HG03097 (cell line): ENCODE measurements at regions not wholly inside any gene's neighbourhood (a gene's known extent, or its start where the extent isn't known, plus 50 kb on each side); places are given as distances from the start of the nearest gene placed in this dataset.

Experiments
- ATAC-seq: cut with Tn5 transposase; IDR thresholded peaks from one replicate; pipeline ENCODE4 v1.9.1; 2021; ENCODE audit not compliant: unreplicated experiment, low FRiP score

DNA sequence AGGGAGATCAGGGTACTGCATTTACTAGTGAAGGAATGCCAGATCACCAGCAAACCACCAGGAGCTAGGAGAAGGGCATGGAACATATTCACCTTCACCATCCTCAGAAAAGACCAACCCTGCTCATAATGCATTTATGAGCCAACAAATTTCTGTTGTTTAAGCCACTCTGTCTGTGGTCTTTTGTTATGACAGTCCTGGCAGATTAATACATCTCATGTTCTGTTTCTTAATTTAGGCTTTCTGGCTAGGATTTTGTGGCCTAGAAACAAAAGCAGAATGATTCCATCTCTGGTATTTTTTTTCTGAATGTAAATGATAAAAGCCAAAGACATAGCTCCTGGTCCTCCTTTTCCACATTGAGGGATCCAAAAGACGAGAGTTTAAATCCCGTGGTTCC lies 797.9 kb downstream of the TYW1 start:
- ATAC-seq = no peak

DNA sequence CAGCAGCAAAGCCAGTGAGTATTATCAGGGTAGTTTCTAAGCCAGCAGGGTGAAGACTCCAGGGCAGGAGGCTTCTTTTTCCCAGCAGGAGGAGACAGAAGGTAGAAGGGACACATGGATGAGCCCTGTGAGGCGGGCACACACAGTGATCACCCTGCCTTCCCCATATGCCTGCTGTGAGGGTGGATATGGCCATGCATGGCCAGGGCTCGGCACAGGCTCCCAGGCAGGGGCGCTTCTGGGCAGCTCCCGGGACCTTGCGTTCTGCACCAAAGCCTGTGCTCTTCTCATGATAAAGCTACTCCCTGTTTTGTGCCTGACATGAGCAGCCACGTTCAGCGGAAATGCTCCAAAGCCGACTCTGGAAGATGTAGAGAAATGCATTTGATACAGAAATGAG lies 807.2 kb downstream of the TYW1 start:
- ATAC-seq = no peak

DNA sequence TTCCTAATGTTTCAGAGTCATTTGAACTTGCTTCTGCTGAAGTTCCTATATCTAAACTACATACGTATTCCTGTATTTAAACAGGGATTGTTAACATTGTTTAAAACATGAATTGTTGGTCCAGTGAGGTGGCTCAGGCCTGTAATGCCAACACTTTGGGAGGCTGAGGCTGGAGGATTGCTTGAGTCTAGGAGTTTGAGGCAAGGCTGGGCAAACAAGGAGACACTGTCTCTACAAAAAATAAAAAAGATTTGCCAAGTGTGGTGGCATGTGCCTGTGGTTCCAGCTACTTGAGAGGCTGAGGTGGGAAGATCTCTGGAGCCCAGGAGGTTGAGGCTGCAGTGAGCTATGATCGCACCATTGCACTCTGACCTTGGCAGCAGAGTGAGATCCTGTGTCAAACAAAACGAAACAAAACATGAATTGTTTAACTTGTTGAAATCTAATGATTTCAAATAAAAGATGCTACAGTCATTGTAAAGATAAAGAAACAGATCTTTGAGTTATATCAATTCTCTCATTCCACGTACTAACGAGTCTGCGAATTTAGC lies 809.4 kb downstream of the TYW1 start:
- no peak for ATAC-seq

DNA sequence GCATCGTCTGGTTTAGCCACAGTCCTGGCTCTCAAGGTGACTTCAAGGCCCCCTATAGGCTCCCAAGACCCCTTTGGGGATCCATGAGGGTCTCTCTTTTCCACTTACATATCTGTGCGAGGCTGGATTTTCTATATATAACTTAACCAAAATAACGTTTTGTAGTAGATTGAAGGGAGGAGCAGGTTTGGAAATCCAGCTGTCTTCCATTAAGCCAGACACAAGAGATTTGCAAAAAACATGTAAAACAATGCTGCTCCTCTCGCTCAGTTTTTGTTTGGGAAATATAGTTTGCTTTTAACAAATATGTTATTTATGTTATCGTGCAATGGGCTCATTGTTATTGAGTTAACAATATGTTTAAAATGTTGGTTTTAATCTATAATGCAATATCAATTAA lies 811.2 kb downstream of the TYW1 start:
- no peak for ATAC-seq

DNA sequence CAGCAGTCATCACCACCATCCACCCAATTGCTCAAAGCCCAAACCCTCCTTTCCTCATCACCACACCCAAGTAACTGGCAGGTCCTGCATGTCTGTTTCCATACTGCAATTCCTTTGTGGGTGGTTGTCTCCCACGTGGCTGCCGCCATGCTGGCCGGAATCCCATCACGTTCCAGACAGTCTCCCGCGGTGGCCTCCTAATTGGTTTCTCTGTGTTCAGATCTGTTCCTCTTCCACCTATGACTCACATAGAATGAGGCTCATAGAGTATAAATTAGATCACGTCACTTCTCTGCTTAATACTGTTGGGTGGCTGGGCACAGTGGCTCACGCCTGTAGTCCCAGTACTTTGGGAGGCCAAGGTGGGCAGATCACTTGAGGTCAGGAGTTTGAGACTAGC lies 813.0 kb downstream of the TYW1 start:
- ATAC-seq = no peak

DNA sequence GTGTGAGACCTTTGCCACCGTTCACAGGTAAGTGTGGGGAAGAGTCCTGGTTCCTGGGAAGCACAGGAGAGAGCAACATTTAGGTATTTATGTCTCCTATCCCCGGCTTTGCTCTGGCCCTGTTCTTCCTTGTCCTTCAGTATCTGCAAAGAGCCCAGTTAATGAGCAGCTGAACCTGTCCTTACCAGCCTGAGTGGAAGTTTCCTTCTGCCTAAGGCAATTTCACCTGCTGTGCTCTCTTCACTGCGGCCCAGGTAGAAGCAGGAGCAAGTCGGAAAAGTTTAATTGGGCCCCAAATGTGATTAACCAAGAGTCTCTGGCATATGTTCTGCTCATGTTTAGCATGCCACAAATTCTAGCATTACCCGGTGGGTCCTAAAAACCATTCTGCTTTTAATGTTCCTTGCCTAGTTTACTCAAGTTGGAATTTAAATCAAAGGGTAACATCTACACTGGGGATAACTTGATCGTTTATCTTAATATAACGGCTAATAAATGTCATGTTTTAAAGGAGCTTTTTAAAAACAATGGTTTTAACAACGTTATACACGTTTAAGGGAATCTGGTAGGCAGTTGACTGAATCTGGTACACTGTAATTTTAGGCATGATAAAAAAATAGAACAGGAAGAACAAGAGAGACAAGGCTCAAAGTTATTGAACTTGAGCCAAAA lies 817.1 kb downstream of the TYW1 start:
- ATAC-seq = no peak

DNA sequence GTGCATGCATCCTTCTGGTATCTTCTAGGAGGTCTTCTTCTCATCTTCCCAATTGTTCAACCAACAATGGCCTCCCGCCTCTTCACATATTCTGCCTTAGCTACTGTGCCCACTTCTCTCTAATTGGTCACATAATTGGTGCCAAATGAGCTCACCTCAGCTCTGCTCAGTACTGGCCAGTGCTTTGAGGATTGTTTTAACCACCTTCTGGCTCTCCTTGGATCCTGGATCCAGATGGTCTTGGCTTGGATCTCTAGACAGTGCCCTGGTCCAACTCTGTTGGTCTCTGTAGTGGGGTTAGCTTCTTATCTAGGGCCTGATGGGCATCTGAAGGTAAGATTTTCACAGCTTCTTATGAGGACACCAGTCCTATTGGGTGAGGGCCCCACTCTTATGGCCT lies 820.8 kb downstream of the TYW1 start:
- ATAC-seq = no peak

DNA sequence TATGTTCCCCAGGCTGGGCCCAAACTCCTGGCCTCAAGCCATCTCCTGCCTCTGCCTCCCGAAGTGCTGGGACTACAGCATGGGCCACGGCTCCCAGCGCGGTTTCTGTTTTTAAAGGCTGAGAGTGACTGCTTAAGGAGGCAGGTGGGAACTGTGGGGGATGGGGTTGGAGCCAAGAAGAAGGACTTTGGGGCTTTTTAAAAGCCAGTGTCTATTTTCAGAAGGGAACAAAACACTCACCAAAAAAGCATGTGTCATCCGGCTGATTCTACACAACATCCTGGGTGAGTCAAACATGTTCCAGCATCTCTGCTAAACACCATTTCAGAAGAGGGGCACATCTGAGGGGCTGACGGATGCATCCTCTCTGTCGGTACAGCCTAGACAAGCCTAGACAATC lies 824.5 kb downstream of the TYW1 start:
- ATAC-seq = no peak

DNA sequence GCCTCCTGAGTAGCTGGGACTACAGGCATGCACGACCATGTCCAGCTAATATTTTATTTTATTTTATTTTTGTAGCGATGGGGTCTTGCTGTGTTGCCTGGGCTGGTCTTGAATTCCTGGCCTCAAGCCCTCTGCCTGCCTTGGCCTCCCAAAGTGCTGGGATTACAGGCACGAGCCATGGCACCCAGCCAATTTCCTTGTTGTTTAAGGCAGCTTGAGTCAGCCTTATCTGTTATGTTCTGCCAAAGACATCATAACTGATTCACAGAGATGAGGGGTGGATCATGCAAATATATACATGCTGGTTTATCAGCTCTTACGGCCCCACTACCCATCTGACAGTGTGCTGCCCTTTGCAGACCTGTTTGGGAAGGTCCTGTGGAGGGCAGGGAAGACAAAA lies 826.7 kb downstream of the TYW1 start:
- ATAC-seq = no peak

DNA sequence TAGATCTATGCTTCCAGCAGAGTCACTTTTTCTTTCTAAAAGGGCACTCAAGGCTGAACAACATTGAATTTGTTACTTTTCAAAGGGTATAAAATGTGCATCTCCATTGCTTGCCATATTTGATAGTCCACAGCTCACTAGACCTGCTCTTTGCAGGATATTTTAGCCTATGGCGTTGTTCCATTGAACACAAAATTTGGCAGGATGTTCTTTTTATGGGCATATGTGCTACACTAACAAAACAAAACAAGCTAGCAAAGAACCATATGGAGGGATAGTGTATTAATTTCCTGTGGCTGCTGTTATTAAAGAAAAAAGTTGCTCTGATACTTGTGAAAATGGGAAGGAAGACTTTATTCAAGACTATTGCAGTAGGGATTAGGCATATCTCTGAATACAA lies 828.7 kb downstream of the TYW1 start:
- ATAC-seq = no peak

DNA sequence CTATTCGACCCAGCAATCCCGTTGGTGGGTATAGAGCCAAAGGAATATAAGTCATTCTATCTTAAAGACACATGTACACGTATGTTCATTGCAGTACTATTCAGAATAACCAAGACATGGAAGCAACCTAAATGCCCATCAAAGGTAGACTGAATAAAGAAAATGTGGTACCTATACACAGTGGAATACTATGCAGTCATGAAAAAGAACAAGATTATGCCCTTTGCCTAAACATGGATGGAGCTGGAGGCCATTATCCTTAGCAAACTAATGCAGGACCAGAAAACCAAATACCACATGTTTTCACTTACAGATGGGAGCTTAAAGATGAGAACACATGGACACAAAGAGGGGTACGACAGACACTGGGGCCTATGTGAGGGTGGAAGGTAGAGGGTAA lies 845.3 kb downstream of the TYW1 start:
- no peak for ATAC-seq

DNA sequence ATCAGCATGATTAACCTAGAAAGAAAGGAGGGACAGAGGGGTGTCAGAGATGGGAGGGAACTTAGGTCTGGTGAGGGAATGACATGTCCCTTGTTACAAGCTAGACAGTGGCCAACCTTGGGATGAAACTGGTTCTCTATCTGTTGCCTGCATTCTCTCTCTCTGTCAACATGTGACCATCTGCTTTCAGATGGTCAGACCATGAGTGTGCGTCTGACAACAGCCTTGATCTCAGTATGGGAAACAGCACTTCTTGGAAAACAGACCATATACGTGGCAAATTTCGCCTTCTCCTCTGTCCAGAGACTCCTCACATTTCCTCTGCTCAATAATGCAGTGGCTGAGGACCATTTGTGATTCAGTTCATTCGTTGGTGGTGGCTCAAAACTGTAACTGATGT lies 845.9 kb downstream of the TYW1 start:
- ATAC-seq = no peak

DNA sequence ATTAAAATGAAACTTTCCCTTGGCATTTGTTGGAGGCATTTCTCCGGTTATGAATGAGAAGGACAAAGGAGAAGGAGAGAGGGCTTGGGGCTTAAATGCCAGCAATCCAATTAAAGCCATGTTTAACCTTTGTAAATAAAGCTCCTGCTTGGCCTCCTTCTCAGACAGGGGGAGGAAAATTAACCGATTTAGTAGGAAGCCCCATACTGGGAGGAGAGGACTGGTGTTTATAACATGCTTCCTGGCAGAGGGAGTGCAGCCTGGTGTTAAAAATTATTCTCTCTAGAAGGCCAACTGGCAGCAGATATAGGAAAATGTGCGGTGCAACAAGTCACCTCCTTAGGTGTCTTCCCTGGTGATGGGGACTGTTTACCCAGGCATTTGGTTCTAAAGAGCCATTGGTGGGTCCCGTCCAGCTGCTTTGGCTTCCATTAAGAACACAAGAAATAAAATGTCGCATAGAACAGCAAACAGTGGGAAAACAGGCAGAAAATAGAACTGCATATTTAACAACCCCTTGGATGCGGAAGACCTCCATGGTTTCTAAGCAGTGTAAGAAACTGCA lies 846.5 kb downstream of the TYW1 start:
- ATAC-seq = no peak

DNA sequence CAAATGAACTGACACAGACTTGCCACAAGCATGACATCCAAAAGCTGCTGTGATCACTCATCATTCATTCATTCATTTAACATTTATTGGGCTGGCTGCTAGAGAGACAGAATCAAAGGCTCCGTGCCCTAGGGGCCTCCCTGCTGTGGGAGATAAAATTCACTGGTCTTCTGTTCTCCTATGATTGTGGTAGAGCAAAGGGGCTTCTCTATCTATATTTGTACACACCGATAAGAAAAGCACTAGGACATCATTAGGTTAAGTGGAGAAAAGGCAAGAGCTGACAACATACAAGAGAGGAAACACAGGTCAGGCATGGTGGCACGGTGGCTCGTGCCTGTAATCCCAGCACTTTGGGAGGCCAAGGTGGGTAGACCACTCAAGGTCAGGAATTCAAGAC lies 847.0 kb downstream of the TYW1 start:
- ATAC-seq = no peak

DNA sequence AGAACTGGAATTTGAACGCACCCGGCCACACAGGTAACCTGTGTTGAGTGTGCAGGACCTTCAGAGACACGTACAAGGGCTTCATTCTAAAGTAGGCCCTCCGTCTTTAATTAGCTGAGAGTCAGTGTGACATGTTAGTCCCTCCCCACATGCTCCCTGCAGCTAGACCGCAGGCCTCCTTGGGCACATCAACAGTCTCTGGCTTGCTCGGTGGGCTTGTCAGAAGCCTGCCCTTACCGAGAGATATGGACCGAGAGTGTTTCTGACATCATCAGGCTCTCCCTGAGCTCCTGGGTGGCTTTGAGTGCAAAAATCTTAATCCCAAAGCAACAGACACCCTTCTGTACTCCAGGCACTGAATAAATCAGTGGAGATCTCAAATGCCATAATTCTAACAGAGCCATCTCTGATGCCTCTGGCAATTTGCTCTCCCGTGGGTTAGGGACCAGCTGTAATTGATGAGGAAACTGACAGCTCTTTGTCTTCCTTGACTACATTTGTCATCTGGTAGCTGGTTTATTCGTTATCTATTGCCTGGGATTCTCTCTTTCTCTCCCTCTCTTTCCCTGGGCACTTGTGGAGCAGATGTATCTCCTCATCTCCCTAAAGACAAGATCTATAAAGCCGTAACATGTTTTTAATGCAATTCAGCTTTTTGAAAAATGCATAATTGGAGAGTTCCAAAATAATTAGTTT lies 850.6 kb downstream of the TYW1 start:
- ATAC-seq = no peak

DNA sequence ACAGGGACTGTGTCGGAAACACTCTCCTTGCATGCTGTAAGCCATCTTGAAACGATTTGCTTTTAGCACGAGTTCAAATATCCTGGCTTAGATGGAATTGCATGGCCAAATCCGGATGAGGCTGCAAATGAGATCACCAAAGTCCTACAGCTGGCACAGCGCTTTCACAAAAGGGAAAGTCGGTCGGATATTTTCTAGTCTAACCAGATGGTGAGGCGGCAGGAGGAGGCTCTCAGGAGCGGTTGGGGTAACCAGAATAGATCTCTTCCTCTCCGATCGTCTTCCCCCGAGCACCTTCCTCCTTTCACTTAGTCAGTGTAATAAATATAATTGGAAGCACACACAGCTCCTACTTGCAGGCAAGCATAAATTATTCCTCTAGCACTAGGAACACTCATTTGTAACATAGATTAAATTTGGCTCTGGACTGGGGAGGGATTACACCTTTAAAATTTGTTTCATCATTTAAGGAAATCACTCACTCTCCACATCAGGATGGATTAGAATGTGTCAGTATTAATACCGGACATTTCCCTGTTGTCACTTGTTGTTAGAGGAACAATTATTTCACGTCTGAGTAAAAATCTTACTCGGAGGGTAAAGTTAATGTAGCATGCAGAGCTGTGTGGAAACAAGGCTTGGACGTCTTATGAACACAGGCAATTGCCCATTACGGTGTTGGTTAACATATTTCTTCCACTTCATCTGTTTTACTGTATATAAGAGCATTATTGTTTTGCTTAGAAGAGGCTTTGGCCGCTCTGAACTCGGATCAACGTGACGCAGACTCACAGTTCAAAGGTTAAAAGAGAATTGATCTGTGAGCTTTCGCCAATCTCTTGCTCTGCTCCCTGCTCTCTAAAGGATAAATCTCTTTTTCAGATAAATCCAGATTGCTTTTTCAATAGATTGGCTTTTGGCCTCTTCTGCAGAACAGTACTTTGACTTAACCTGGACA lies 857.9 kb downstream of the TYW1 start:
- no peak for ATAC-seq

DNA sequence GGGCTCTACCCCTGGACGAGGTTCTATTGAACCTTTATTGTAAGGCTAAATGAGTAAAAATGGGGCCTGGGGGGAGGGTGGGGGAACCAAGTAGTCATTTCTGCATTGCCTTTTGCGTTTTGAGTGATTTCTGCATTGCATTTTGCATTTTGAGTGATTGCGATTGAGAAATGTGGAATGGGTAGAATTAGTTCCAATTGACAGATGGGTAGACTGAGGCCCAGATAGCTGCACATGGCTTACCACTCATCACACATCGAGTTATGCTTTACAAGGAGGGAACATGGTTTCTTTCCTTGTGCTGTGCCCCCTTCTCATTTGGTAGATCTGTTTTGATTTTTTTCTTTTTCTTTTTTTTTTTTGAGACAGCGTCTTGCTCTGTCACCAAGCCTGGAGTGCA lies 858.7 kb downstream of the TYW1 start:
- no peak for ATAC-seq

DNA sequence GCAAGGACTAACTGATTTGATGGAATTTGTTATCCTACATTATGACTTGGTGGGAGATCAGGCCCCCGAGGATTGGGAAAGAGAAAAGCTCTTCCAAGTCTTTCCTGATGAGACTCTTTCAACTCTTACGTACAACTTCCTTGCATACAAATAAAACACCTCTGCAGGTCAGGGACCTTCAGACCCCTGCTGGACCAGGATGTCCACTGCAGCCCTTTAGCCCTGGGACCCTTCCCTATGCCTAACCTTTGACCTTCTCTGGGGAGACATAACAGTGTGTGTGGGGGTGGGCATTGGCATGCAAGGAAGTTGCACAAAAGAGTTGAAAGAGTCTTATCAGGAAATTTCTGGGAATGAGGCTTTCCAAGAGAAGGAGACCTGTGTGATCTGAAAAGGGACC lies 859.4 kb downstream of the TYW1 start:
- no peak for ATAC-seq

DNA sequence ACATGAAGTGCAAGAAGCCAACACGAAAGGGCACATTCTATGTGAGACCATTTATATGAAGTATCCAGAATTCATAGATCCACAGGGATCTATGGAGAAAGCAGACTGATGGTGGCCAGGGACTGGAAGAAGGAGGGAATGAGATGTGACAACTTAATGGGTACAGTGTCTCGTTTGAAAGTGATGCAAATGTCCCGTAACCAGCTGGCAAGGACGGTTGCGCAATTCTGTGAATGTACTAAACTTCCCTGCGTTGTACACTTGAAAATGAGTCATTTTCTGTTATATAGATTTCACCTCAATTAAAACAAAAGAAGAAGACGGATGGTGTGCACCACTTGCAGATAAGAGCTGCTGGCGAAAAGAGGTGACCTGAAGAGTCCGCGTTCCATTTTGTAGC lies 861.1 kb downstream of the TYW1 start:
- no peak for ATAC-seq

DNA sequence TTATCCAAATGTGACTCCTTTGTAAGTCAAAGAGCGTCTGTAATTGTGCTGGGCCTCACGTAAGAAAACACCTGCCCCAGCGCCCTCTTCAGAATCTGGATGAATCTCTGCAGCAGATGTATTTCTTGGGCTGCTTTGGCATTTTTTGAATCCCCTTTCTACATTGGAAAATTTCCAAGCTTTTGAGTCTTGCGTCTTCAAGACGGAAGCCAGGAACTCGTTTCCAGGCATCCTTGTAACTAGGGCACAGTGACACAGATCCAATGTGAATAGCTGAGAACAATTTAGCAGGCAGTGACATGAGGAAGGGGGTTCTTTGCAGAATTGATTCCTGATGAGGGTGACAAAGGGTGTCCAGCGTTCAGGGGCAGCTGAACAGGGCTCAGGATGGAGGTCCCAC lies 862.3 kb downstream of the TYW1 start:
- no peak for ATAC-seq

DNA sequence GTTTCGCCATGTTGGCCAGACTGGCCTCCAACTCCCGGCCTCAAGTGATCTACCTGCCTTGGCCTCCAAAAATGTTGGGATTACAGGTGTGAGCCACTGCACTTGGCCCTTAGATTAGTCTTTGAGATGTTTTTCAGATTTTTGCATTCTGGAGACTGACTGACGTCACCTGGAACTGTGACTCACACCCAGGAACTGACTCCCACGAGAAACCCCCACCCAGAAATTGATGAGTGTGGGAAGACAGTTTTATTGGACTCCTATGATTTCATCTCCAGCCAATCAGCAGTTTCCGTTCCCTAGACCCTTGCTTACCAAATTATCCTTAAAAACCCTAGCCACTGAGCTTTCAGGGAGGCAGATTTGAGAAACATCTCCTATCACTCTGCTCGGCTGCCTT lies 867.3 kb downstream of the TYW1 start:
- ATAC-seq = no peak
